ENCODE measurements at regions not wholly inside any gene's neighbourhood (a gene's known extent, or its start where the extent isn't known, plus 50 kb on each side); places are given as distances from the start of the nearest gene placed in this dataset.

Small RNAs in the stretch of these regions (small RNA-seq; reads per million reads assigned to genes)
- gene AC093787.1 = 0 to 0.19 reads per million in 2 donors

Measured in testis (tissue), 2 donors.